ENCODE measurements at regions not wholly inside any gene's neighbourhood (a gene's known extent, or its start where the extent isn't known, plus 50 kb on each side); places are given as distances from the start of the nearest gene placed in this dataset.

GRCh38 chr16:51433599-51433998 lies 282.5 kb upstream of the SALL1 start:
- no peak overlapping the region for H3K4me3 ChIP-seq
- DNase-seq (ENCODE audit: low spot score) = no peak
- no peak for TF ChIP-seq CTCF (IDR thresholded peaks at IDR 0.05)
- H3K4me1 ChIP-seq = no peaks in the 10 kb centered on the region
- H3K36me3 ChIP-seq = no peaks in the 10 kb centered on the region
- H3K27ac ChIP-seq = no peak overlapping the region
- no peaks in the 10 kb centered on the region for H3K9me3 ChIP-seq
- no peaks in the 10 kb centered on the region for H3K27me3 ChIP-seq

- H3K4me3 ChIP-seq = no peak overlapping the region
- H3K9me3 ChIP-seq = no peaks in the 10 kb centered on the region
- H3K36me3 ChIP-seq = no peaks in the 10 kb centered on the region
- TF ChIP-seq CTCF (IDR thresholded peaks at IDR 0.05) = no peak
- no peak for DNase-seq (ENCODE audit: low spot score)
- no peaks in the 10 kb centered on the region for H3K4me1 ChIP-seq
- H3K27ac ChIP-seq = no peak overlapping the region
- no peaks in the 10 kb centered on the region for H3K27me3 ChIP-seq
Observed at GRCh38 chr16:51431517-51432241, 280.6 kb upstream of the SALL1 start.

- H3K4me1 ChIP-seq = no peaks in the 10 kb centered on the region
- H3K9me3 ChIP-seq = no peaks in the 10 kb centered on the region
- no peaks in the 10 kb centered on the region for H3K27me3 ChIP-seq
- no peaks in the 10 kb centered on the region for H3K36me3 ChIP-seq
- H3K4me3 ChIP-seq = no peak overlapping the region
- no peak for TF ChIP-seq CTCF (IDR thresholded peaks at IDR 0.05)
- no peak for DNase-seq (ENCODE audit: low spot score)
- H3K27ac ChIP-seq = no peak overlapping the region
Observed at GRCh38 chr16:51430716-51431369, 279.8 kb upstream of the SALL1 start.

DNA sequence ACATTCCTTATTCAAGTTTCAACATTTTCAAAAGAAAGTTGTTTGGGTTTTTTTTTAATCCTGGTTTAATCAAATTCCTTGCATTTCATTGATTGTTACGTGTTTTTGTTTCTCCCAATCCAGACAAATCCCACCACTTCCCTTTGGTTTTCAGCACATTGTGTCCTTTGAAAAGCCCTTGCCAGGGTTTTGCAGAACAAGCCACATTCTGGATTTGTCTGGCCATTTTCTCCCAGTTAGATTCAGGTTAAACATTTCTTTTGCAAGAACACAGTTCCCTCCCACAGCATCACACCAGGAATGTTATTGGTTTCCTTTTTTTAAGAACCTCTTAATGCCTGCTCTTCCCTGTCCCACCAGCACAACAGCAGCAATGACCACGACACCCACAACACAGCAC lies 278.0 kb upstream of the SALL1 start:
- no peaks in the 10 kb centered on the region for H3K27me3 ChIP-seq
- H3K9me3 ChIP-seq = no peaks in the 10 kb centered on the region
- no peak for TF ChIP-seq CTCF (IDR thresholded peaks at IDR 0.05)
- H3K27ac ChIP-seq = no peak overlapping the region
- no peaks in the 10 kb centered on the region for H3K36me3 ChIP-seq
- H3K4me1 ChIP-seq = no peaks in the 10 kb centered on the region
- DNase-seq (ENCODE audit: low spot score) = no peak
- no peak overlapping the region for H3K4me3 ChIP-seq

- DNase-seq (ENCODE audit: low spot score) = no peak
- Histone ChIP-seq H3K4me1 (no peaks in the 10 kb centered on the region), H3K27me3 (no peaks in the 10 kb centered on the region), H3K36me3 (no peaks in the 10 kb centered on the region), H3K27ac (no peak overlapping the region), H3K4me3 (no peak overlapping the region), H3K9me3 (no peaks in the 10 kb centered on the region)
- no peak for TF ChIP-seq CTCF (IDR thresholded peaks at IDR 0.05)
Observed at GRCh38 chr16:51427085-51427484, 276.0 kb upstream of the SALL1 start.
